Fibroblast of lung (primary cell): ENCODE measurements at regions not wholly inside any gene's neighbourhood (a gene's known extent, or its start where the extent isn't known, plus 50 kb on each side); places are given as distances from the start of the nearest gene placed in this dataset.

ENCODE experiments used
- DNase-seq, 2 donors: peaks; one replicate each; pipeline versions ENCODE4 v3.0.0 to v3.0.0-alpha.2; 2010; ENCODE audit warnings: low read depth in 2 of 2
- H2AFZ ChIP-seq: 2 replicates; pipeline ENCODE4 v1.5.1; 2012; ENCODE audit warnings: low read length, control low read depth, inconsistent platforms
- H3K27ac ChIP-seq: 2 replicates; pipeline ENCODE4 v1.5.1; 2011; ENCODE audit warnings: low read length, control low read depth; ENCODE audit not compliant: insufficient read depth
- H3K27me3 ChIP-seq: 2 replicates; pipeline ENCODE4 v1.5.1; 2011; ENCODE audit warnings: mild to moderate bottlenecking, low read length; ENCODE audit not compliant: control insufficient read depth, insufficient read depth
- H3K36me3 ChIP-seq: 2 replicates; pipeline ENCODE4 v1.5.1; 2011; ENCODE audit warnings: low read length; ENCODE audit not compliant: control insufficient read depth, insufficient read depth
- H3K4me1 ChIP-seq: 2 replicates; pipeline ENCODE4 v1.5.1; 2011; ENCODE audit warnings: low read length; ENCODE audit not compliant: control insufficient read depth, insufficient read depth; ENCODE audit errors: extremely low read depth
- H3K4me2 ChIP-seq: 2 replicates; pipeline ENCODE4 v1.5.1; 2011; ENCODE audit warnings: low read length, control low read depth; ENCODE audit not compliant: insufficient read depth; ENCODE audit errors: extremely low read depth
- H3K4me3 ChIP-seq, 4 experiments: fragments of 200-600 bp in 1 of 4; sonication (generic) in 1 of 4; replicated peaks in 1 of 4; 2 replicates each; pipeline ENCODE4 v1.5.1; 2011 to 2016; ENCODE audit warnings: low read length in 4 of 4, low read depth in 3 of 4, mild to moderate bottlenecking in 3 of 4, control low read depth in 2 of 4, inconsistent platforms in 1 of 4, mixed read lengths in 1 of 4; ENCODE audit not compliant: insufficient read depth in 1 of 4; ENCODE audit errors: control extremely low read depth in 1 of 4
- H3K79me2 ChIP-seq: 2 replicates; pipeline ENCODE4 v1.5.1; 2012; ENCODE audit warnings: mild to moderate bottlenecking, low read length, inconsistent platforms; ENCODE audit not compliant: control insufficient read depth, insufficient read depth
- H3K9ac ChIP-seq: 2 replicates; pipeline ENCODE4 v1.5.1; 2011; ENCODE audit warnings: mild to moderate bottlenecking, low read length, control low read depth; ENCODE audit not compliant: insufficient read depth
- H3K9me3 ChIP-seq: 2 replicates; pipeline ENCODE4 v1.5.1; 2012; ENCODE audit warnings: low read depth, low read length; ENCODE audit not compliant: control insufficient read depth, insufficient read depth
- H4K20me1 ChIP-seq: 2 replicates; pipeline ENCODE4 v1.5.1; 2011; ENCODE audit warnings: low read length; ENCODE audit not compliant: control insufficient read depth, insufficient read depth; ENCODE audit errors: extremely low read depth
- EZH2 ChIP-seq: IDR thresholded peaks from 2 replicates; pipeline ENCODE4 v1.5.1; 2012; ENCODE audit warnings: low read length, control low read depth, mild to moderate bottlenecking; ENCODE audit errors: missing control alignments
- TF ChIP-seq, protein P1 (sequence below), 2 donors: IDR thresholded peaks in 1 of 2; conservative IDR thresholded peaks in 1 of 2; 1 replicate in 1 of 2; 2 replicates in 1 of 2; pipeline ENCODE4 v1.5.1; 2011 to 2012; ENCODE audit warnings: low read length in 2 of 2, control low read depth in 1 of 2, inconsistent platforms in 1 of 2, low read depth in 1 of 2, mild to moderate bottlenecking in 1 of 2

DNA sequence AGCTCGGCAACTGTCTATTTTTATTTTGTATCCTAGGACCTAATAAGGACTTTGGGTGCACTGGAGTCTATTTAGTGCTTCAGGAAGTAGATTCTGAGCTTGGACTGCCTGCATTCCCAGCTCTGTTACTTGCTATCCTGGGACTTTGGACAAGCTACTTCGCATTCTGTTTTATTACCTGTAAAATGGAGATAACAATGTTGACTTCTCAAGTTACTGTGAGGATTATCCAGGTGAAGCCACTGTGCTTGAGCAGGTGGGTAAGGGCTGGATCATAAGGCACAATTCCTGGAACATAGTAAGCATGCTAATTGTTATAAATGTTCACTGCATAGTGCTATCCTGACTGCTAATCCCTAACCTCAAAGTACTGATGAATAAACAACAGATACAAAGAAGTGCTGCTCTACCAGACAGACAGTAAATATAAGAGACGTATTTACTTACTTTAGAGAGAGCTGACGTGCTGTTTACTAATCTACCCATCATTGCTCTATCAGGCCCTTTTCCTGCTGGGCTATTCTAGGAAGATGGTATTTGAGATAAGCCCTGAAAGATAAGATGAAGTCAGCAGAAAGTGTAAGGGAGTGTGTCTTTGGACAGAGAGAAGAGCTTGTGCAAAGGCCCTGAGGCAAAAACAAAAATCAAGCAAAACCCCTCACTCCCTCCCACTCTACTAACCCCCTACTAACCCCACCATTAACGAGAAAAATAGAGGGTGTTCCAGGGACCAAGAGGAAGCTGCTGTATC, 50.8 kb upstream of the FLT1 start:
- H3K27me3 ChIP-seq: no peaks in the 10 kb centered on the region
- no peaks in the 10 kb centered on the region for H3K4me1 ChIP-seq
- no peak overlapping the region for H2AFZ ChIP-seq
- H3K9me3 ChIP-seq: no peaks in the 10 kb centered on the region
- H3K4me2 ChIP-seq: no peak overlapping the region
- H3K27ac ChIP-seq: no peak overlapping the region
- H3K4me3 ChIP-seq: no peak overlapping the region
- H3K79me2 ChIP-seq: no peaks in the 10 kb centered on the region
- H4K20me1 ChIP-seq: no peaks in the 10 kb centered on the region
- DNase-seq: no peak
- TF ChIP-seq EZH2: no peak
- TF ChIP-seq, protein P1, sequence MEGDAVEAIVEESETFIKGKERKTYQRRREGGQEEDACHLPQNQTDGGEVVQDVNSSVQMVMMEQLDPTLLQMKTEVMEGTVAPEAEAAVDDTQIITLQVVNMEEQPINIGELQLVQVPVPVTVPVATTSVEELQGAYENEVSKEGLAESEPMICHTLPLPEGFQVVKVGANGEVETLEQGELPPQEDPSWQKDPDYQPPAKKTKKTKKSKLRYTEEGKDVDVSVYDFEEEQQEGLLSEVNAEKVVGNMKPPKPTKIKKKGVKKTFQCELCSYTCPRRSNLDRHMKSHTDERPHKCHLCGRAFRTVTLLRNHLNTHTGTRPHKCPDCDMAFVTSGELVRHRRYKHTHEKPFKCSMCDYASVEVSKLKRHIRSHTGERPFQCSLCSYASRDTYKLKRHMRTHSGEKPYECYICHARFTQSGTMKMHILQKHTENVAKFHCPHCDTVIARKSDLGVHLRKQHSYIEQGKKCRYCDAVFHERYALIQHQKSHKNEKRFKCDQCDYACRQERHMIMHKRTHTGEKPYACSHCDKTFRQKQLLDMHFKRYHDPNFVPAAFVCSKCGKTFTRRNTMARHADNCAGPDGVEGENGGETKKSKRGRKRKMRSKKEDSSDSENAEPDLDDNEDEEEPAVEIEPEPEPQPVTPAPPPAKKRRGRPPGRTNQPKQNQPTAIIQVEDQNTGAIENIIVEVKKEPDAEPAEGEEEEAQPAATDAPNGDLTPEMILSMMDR (conservative IDR thresholded peaks at IDR 0.05 in 1 of 2, IDR thresholded peaks at IDR 0.05 in 1 of 2; ENCODE audit: low read depth in 1 of 2, low read length in 2 of 2): no peak
- H3K9ac ChIP-seq: no peak overlapping the region
- H3K36me3 ChIP-seq: no peaks in the 10 kb centered on the region
